Kidney epithelial cell (primary cell): ENCODE measurements at regions not wholly inside any gene's neighbourhood (a gene's known extent, or its start where the extent isn't known, plus 50 kb on each side); places are given as distances from the start of the nearest gene placed in this dataset.

Source experiments
- DNase-seq: peaks from one replicate; pipeline ENCODE4 v3.0.0-alpha.2; 2010; ENCODE audit warnings: low read depth
- H3K27me3 ChIP-seq: 2 replicates; pipeline ENCODE4 v1.6.0; 2011; ENCODE audit warnings: low read length; ENCODE audit not compliant: control insufficient read depth, insufficient read depth
- H3K36me3 ChIP-seq: 2 replicates; pipeline ENCODE4 v1.5.1; 2011; ENCODE audit warnings: low read length; ENCODE audit not compliant: control insufficient read depth, insufficient read depth
- H3K4me3 ChIP-seq: 2 replicates; pipeline ENCODE4 v1.5.1; 2011; ENCODE audit warnings: low read depth, mild to moderate bottlenecking, control low read depth, low read length
- CTCF ChIP-seq: IDR thresholded peaks from 2 replicates; pipeline ENCODE4 v1.5.1; 2011; ENCODE audit warnings: mild to moderate bottlenecking, moderate library complexity, low read length, control low read depth, inconsistent platforms; ENCODE audit not compliant: insufficient read depth, poor library complexity, severe bottlenecking

DNA sequence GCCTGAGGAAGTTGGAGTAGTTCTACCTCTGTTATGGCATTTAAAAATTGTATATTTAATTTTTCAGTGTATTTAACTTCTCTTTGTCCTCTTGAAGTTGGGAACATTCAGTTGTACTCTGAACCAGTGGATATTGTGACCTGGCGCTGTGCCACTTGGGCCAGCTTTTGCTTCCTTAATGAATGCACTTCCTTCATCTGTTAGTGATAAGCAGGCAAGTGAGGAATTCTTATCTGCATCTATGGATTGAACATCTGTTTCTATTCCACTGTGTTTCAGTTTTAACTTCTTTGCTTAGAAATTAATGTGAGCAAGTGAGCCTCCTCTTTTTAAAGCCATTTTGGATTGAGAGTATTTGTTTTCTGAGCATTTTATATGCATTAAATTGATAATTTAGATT is 128.3 kb downstream of the UCHL1 start:
- H3K36me3 ChIP-seq: no peaks in the 10 kb centered on the region
- no peak overlapping the region for H3K4me3 ChIP-seq
- no peaks in the 10 kb centered on the region for H3K27me3 ChIP-seq
- TF ChIP-seq CTCF: no peak
- no peak for DNase-seq

- TF ChIP-seq CTCF: no peak
- H3K27me3 ChIP-seq: no peaks in the 10 kb centered on the region
- H3K4me3 ChIP-seq: no peak overlapping the region
- no peaks in the 10 kb centered on the region for H3K36me3 ChIP-seq
- DNase-seq: no peak
Measured at GRCh38 chr4:41385481-41385880, 128.8 kb downstream of the UCHL1 start.

DNA sequence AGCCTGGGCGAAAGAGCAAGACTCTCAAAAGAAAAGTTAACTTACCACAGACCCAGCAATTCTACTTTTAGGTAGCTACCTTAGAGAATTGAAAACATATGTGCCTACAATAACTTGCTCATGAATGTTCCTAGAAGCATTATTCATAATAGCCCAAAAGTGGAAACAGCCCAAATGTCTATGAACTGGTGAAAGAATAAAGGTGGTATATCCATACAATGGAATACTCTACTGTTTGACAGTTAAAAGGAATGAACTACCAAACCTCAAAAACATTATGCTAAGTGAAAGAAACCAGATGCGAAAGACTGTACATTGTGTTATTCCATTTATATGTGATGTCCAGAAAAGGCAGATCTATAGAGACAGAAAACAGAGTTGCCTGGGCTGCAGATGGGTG is 131.4 kb downstream of the UCHL1 start:
- no peak overlapping the region for H3K4me3 ChIP-seq
- no peak for DNase-seq
- no peak for TF ChIP-seq CTCF
- no peaks in the 10 kb centered on the region for H3K27me3 ChIP-seq
- H3K36me3 ChIP-seq: no peaks in the 10 kb centered on the region

- no peak for DNase-seq
- no peaks in the 10 kb centered on the region for H3K27me3 ChIP-seq
- H3K36me3 ChIP-seq: no peaks in the 10 kb centered on the region
- H3K4me3 ChIP-seq: no peak overlapping the region
- TF ChIP-seq CTCF: no peak
Measured at GRCh38 chr4:41389356-41389755, 132.6 kb downstream of the UCHL1 start.

DNA sequence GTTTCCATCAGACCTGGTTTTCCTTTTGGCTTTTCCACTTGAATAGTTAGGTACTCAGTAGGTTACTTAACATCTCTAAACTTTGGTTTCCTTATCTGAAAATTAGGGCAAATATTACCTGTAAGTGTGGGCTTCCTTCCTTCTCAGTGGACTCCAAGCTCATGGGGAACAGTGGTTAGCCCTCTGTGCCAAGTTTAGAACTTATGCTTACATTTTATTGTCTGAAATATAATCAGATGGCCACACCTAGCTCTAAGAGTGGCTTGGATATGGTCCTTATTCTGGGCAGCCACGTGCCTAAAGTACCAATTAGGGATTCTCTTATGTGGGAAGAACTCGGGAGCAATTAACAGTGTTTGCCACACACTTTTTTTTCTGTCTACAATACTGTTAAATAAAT is 133.9 kb downstream of the UCHL1 start:
- Histone ChIP-seq H3K4me3 (no peak overlapping the region), H3K27me3 (no peaks in the 10 kb centered on the region), H3K36me3 (no peaks in the 10 kb centered on the region)
- no peak for TF ChIP-seq CTCF
- DNase-seq: no peak

GRCh38 chr4:41391271-41391670 is 134.5 kb downstream of the UCHL1 start:
- DNase-seq: no peak
- H3K4me3 ChIP-seq: no peak overlapping the region
- TF ChIP-seq CTCF: no peak
- H3K27me3 ChIP-seq: no peaks in the 10 kb centered on the region
- H3K36me3 ChIP-seq: no peaks in the 10 kb centered on the region
